WTC11 (cell line): ENCODE measurements at regions not wholly inside any gene's neighbourhood (a gene's known extent, or its start where the extent isn't known, plus 50 kb on each side); places are given as distances from the start of the nearest gene placed in this dataset.

Experiments used
- ATAC-seq: fragments of 200-7000 bp; cut with Tn5 transposase; 2 replicates; pipeline ENCODE4 v1.10.0; 2021; ENCODE audit warnings: mild to moderate bottlenecking, moderate library complexity
- CTCF ChIA-PET: fragments of 300-600 bp; sonication (Branson Sonifier 250); formaldehyde crosslinking; loops from one replicate; lab custom pipeline; 2021; ENCODE audit warnings: antibody characterized with exemption; lab: Charles Lee
- POLR2A ChIA-PET: fragments of 350-600 bp; sonication (Branson Sonifier 250); formaldehyde crosslinking; loops from one replicate; lab custom pipeline; 2021; ENCODE audit warnings: antibody characterized with exemption; lab: Charles Lee
- DNase-seq: peaks from one replicate; pipeline ENCODE4 v3.0.0; 2021; ENCODE audit warnings: low spot score
- H3K27ac Mint-ChIP-seq: 2 replicates; pipeline ENCODE4 v1.8.0; 2021; ENCODE audit warnings: mixed read lengths
- H3K27me3 Mint-ChIP-seq: 2 replicates; pipeline ENCODE4 v1.8.0; 2021; ENCODE audit warnings: low read depth, mild to moderate bottlenecking, moderate library complexity, mixed read lengths
- H3K36me3 Mint-ChIP-seq: 2 replicates; pipeline ENCODE4 v1.8.0; 2021; ENCODE audit warnings: mixed read lengths
- H3K4me1 Mint-ChIP-seq: 2 replicates; pipeline ENCODE4 v1.8.0; 2022; ENCODE audit warnings: mixed read lengths
- H3K4me3 Mint-ChIP-seq: 2 replicates; pipeline ENCODE4 v1.8.0; 2021; ENCODE audit warnings: mild to moderate bottlenecking, moderate library complexity, mixed read lengths
- H3K9me3 Mint-ChIP-seq: 2 replicates; pipeline ENCODE4 v1.8.0; 2021; ENCODE audit warnings: mixed read lengths
- AFF4 ChIP-seq: sonication (generic); formaldehyde crosslinking; IDR thresholded peaks from 2 replicates; pipeline ENCODE4 v1.8.1; 2023; ENCODE audit warnings: mild to moderate bottlenecking, missing genetic modification reagents, borderline replicate concordance
- ATF6 ChIP-seq: sonication (generic); formaldehyde crosslinking; IDR thresholded peaks from 2 replicates; pipeline ENCODE4 v1.8.1; 2023; ENCODE audit warnings: mild to moderate bottlenecking, missing genetic modification reagents
- CDX4 ChIP-seq: fragments of 250-450 bp; sonication (Bioruptor Pico); IDR thresholded peaks from 2 replicates; pipeline ENCODE4 v1.9.0; 2021; ENCODE audit warnings: moderate library complexity, mild to moderate bottlenecking, inconsistent platforms, borderline replicate concordance
- CREM ChIP-seq: sonication (generic); formaldehyde crosslinking; IDR thresholded peaks from 2 replicates; pipeline ENCODE4 v1.8.1; 2022; ENCODE audit warnings: mild to moderate bottlenecking, missing genetic modification reagents, moderate library complexity
- HMGXB4 ChIP-seq: sonication (generic); formaldehyde crosslinking; IDR thresholded peaks from 2 replicates; pipeline ENCODE4 v1.8.1; 2023; ENCODE audit warnings: mild to moderate bottlenecking, moderate library complexity, missing genetic modification reagents
- MXD4 ChIP-seq: fragments of 250-450 bp; sonication (Bioruptor Pico); IDR thresholded peaks from 2 replicates; pipeline ENCODE4 v1.8.0; 2021; ENCODE audit warnings: mild to moderate bottlenecking, moderate library complexity, borderline replicate concordance
- MYBL2 ChIP-seq: sonication (generic); formaldehyde crosslinking; IDR thresholded peaks from 2 replicates; pipeline ENCODE4 v1.8.1; 2023; ENCODE audit warnings: mild to moderate bottlenecking, moderate library complexity, missing genetic modification reagents
- SP1 ChIP-seq: sonication (generic); formaldehyde crosslinking; conservative IDR thresholded peaks from 2 replicates; pipeline ENCODE4 v1.8.1; 2022; ENCODE audit warnings: missing genetic modification reagents
- TEAD4 ChIP-seq: sonication (generic); formaldehyde crosslinking; IDR thresholded peaks from 2 replicates; pipeline ENCODE4 v1.8.0; 2022; ENCODE audit warnings: mild to moderate bottlenecking, missing genetic modification reagents
- ZBTB21 ChIP-seq: sonication (generic); formaldehyde crosslinking; IDR thresholded peaks from 2 replicates; pipeline ENCODE4 v1.8.1; 2023; ENCODE audit warnings: mild to moderate bottlenecking, missing genetic modification reagents, borderline replicate concordance
- ZMAT4 ChIP-seq: fragments of 250-450 bp; sonication (Bioruptor Pico); IDR thresholded peaks from 2 replicates; pipeline ENCODE4 v1.9.0; 2021; ENCODE audit warnings: mild to moderate bottlenecking
- ZNF232 ChIP-seq: sonication (generic); formaldehyde crosslinking; IDR thresholded peaks from 2 replicates; pipeline ENCODE4 v1.8.0; 2022; ENCODE audit warnings: mild to moderate bottlenecking, missing genetic modification reagents
- ZNF263 ChIP-seq: sonication (generic); formaldehyde crosslinking; IDR thresholded peaks from 2 replicates; pipeline ENCODE4 v1.8.1; 2022; ENCODE audit warnings: low read depth, mild to moderate bottlenecking, moderate library complexity, missing genetic modification reagents
- ZNF281 ChIP-seq: sonication (generic); formaldehyde crosslinking; IDR thresholded peaks from 2 replicates; pipeline ENCODE4 v1.8.0; 2023; ENCODE audit warnings: mild to moderate bottlenecking, missing genetic modification reagents
- ZNF317 ChIP-seq: sonication (generic); formaldehyde crosslinking; IDR thresholded peaks from 2 replicates; pipeline ENCODE4 v1.8.1; 2023; ENCODE audit warnings: low read depth, mild to moderate bottlenecking, moderate library complexity, missing genetic modification reagents, borderline replicate concordance
- ZNF671 ChIP-seq: fragments of 250-450 bp; sonication (Bioruptor Pico); IDR thresholded peaks from 2 replicates; pipeline ENCODE4 v1.8.0; 2021; ENCODE audit warnings: mild to moderate bottlenecking

GRCh38 chr6:156181506-156181905, 595.7 kb upstream of the ARID1B start:
- H3K27ac Mint-ChIP-seq = no peak overlapping the region
- 0 out of 2 replicates have a peak, but pooled peaks cover 3% of the 10 kb centered on the region for H3K36me3 Mint-ChIP-seq
- H3K4me3 Mint-ChIP-seq = no peak overlapping the region
- TF ChIP-seq MXD4 (CRISPR knock-in tag) (no peak), MYBL2 (CRISPR knock-in tag) (no peak), ZNF671 (CRISPR knock-in tag) (no peak), CREM (CRISPR knock-in tag) (no peak), TEAD4 (CRISPR knock-in tag) (no peak), AFF4 (no peak), ZNF317 (no peak), ZNF232 (CRISPR knock-in tag) (no peak), ZMAT4 (CRISPR knock-in tag) (no peak), ZNF263 (no peak), CDX4 (CRISPR knock-in tag) (no peak), ZBTB21 (CRISPR knock-in tag) (no peak), ATF6 (CRISPR knock-in tag) (no peak), HMGXB4 (CRISPR knock-in tag) (no peak), SP1 (no peak), ZNF281 (CRISPR knock-in tag) (no peak)
- TF ChIP-seq, all 79 proteins: peak for 0
- ATAC-seq (no peak), DNase-seq (no peak)
- POLR2A ChIA-PET = no interaction called here
- Mint-ChIP-seq H3K9me3 (peaks cover 31% of the 10 kb centered on the region), H3K27me3 (peaks cover 3% of the 10 kb centered on the region; the same call in 1 of the 2 replicates), H3K4me1 (peaks cover 11% of the 10 kb centered on the region)
- CTCF ChIA-PET = no interaction called here
